Small intestine (tissue), 7 donors: ENCODE measurements at regions not wholly inside any gene's neighbourhood (a gene's known extent, or its start where the extent isn't known, plus 50 kb on each side); places are given as distances from the start of the nearest gene placed in this dataset.

ENCODE experiments used
- DNase-seq, 2 donors: peaks; one replicate each; pipeline versions ENCODE4 v3.0.0 to v3.0.0-alpha.2; 2013
- FAIRE-seq: peaks from 2 replicates; lab custom pipeline; 2012; peaks lifted over from hg19 to GRCh38; lab: Jason Lieb, UNC
- H3K27ac ChIP-seq, 3 donors: one replicate each; pipeline ENCODE4 v1.5.1; 2013; ENCODE audit warnings: low read length in 2 of 3, mild to moderate bottlenecking in 2 of 3, control low read depth in 1 of 3, inconsistent platforms in 1 of 3, low read depth in 1 of 3, moderate library complexity in 1 of 3
- H3K27me3 ChIP-seq, 3 donors: one replicate each; pipeline ENCODE4 v1.6.1; 2013; ENCODE audit warnings: low read length in 3 of 3, inconsistent platforms in 1 of 3; ENCODE audit not compliant: control insufficient read depth in 3 of 3, insufficient read depth in 3 of 3
- H3K36me3 ChIP-seq, 3 donors: one replicate each; pipeline ENCODE4 v1.6.1; 2013; ENCODE audit warnings: low read length in 3 of 3, inconsistent platforms in 1 of 3, low read depth in 1 of 3, mild to moderate bottlenecking in 1 of 3, moderate library complexity in 1 of 3; ENCODE audit not compliant: control insufficient read depth in 3 of 3, insufficient read depth in 2 of 3
- H3K4me1 ChIP-seq, 3 donors: one replicate each; pipeline ENCODE4 v1.6.1; 2013; ENCODE audit warnings: low read length in 2 of 3, inconsistent platforms in 1 of 3, low read depth in 1 of 3, mild to moderate bottlenecking in 1 of 3, moderate library complexity in 1 of 3; ENCODE audit not compliant: control insufficient read depth in 3 of 3, insufficient read depth in 2 of 3
- H3K4me3 ChIP-seq, 3 donors: one replicate each; pipeline ENCODE4 v1.5.1; 2013; ENCODE audit warnings: low read length in 3 of 3, control low read depth in 1 of 3, inconsistent platforms in 1 of 3, low read depth in 1 of 3, mild to moderate bottlenecking in 1 of 3, moderate library complexity in 1 of 3
- H3K9me3 ChIP-seq, 2 donors: one replicate each; pipeline ENCODE4 v1.6.1; 2013; ENCODE audit warnings: low read depth in 1 of 2, low read length in 1 of 2; ENCODE audit not compliant: control insufficient read depth in 2 of 2, insufficient read depth in 1 of 2
- WGBS, 3 donors: extraction: QIAGEN DNeasy Blood & Tissue Kit; methylation state at CpG; one replicate each; pipeline ENCODE4 v1.1.7; 2013; 5-methylcytosine and 5-hydroxymethylcytosine counted together
- donor health status: healthy with polysubstance abuse.
- donor health status: control.
- donor health status: control.
- donor health status: Bipolar disorder and iron deficiency.
- donor health status: healthy.

DNA sequence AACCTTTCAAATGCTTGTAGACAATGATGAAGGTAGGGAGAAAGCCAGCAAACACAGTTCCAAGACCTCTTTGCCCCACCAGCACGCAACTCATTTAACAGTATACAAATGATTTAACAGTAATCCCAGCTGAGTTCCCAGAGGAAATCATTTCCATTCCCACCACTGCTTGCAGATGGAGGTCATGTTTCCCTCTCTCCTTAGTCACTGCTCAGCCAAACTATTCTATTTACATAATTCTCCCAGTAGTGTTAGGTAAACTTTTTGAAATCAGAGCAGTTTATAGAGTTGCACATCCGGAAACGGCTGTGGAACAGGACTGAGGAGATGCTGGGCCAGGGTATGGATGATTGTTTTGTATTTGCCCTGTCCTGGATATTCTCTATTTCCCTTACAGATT is 328.5 kb downstream of the FIGN start:
- no peak for FAIRE-seq
- H3K27ac ChIP-seq = no peak overlapping the region
- WGBS, 3 donors = 45 to 50% (median 49%) methylated on average over 3 of the region's 3 CpGs
- H3K4me1 ChIP-seq = no peaks in the 10 kb centered on the region
- H3K9me3 ChIP-seq = no peaks in the 10 kb centered on the region
- no peaks in the 10 kb centered on the region for H3K36me3 ChIP-seq
- H3K4me3 ChIP-seq = no peak overlapping the region
- no peak for DNase-seq
- H3K27me3 ChIP-seq = no peaks in the 10 kb centered on the region

DNA sequence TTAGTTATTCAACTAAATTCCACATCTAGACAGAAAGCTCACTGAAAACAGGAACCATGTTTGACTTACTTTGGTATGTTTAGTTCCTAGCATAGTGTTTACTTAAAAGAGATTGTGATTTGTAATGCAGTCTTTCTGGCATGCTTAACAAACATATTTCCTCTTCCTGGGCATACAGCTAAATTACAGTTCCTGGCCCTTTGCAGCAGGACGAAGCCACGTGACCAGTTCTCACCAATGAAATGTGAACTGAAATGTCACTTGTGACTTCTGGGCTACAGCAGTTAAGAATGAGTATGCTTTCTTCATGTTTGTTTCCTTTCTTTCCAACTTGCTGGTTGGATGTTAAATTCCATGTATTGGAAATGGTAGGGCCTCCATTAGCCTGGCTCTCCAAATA is 330.5 kb downstream of the FIGN start:
- no peaks in the 10 kb centered on the region for H3K9me3 ChIP-seq
- no peak overlapping the region for H3K27ac ChIP-seq
- no peaks in the 10 kb centered on the region for H3K4me1 ChIP-seq
- no peak overlapping the region for H3K4me3 ChIP-seq
- no peaks in the 10 kb centered on the region for H3K36me3 ChIP-seq
- DNase-seq = no peak
- no peaks in the 10 kb centered on the region for H3K27me3 ChIP-seq
- no peak for FAIRE-seq
- 79 to 82% (median 80%) methylated on average over 2 of the region's 2 CpGs for WGBS, 3 donors

DNA sequence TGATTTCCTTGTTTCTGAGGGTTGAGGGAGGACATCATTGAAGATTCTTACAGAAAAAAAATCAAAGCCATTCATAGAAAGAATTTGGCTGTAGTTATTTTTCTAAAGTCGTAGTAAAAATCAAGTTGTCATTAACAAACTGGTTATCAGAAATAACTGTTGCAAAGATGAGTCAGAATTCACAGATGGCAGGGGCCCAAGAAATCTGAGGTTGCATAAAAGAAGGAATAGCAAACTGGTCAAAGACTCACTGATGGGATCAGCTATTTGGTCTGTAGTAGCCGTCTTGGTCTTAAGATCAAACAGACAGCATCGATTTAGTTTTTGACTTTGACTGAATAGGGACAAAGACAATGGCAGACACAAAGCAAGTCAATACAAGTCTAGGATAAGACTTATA is 334.3 kb downstream of the FIGN start:
- Histone ChIP-seq H3K9me3 (no peaks in the 10 kb centered on the region), H3K27me3 (no peaks in the 10 kb centered on the region), H3K27ac (no peak overlapping the region), H3K36me3 (no peaks in the 10 kb centered on the region), H3K4me1 (no peaks in the 10 kb centered on the region), H3K4me3 (no peak overlapping the region)
- WGBS, 3 donors = 61 to 79% (median 65%) methylated on average over 3 of the region's 3 CpGs
- DNase-seq (no peak), FAIRE-seq (no peak)

DNA sequence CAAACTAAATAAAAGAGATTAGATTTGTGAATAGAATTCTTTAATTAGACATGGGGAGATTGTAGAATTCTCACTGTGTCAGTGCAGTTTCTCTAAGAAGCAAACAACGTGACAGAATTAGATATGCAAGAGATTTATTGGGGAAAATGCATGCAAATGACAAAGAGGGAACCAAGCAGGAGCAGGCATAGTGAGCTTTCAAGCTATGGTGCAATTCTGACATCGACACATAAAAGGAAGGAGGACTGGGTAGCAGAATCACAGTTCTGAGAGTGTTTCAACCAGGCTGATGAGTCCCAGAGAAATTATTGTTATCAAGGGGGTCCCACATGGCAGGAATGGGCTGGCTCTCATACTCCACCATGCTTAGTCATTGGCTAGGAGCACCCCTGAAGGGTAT is 338.4 kb downstream of the FIGN start:
- Histone ChIP-seq H3K27me3 (no peaks in the 10 kb centered on the region), H3K4me3 (no peak overlapping the region), H3K27ac (no peak overlapping the region), H3K9me3 (no peaks in the 10 kb centered on the region), H3K4me1 (no peaks in the 10 kb centered on the region), H3K36me3 (no peaks in the 10 kb centered on the region)
- no peak for FAIRE-seq
- no peak for DNase-seq
- 48 to 52% (median 50%) methylated on average over 2 of the region's 2 CpGs for WGBS, 3 donors

DNA sequence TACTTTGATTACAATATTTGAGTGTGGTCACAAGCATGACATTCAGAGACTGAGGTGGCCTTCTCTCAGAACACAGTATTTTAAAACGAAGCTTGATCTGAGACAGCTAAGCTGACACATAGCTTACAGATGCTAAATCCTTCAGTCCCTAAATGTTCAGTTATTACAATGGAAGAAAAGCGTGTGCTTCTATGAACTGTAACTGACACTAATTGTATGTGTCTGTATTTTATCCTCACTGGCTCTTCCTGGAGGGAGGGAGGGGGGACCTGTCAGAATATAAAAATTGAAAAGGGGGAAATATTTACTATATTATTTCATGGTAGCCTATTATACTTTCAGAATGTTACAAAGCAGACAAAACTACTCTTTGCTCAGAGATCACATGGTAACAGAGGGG is 340.2 kb downstream of the FIGN start:
- H3K27ac ChIP-seq = no peak overlapping the region
- DNase-seq = no peak
- no peak overlapping the region for H3K4me3 ChIP-seq
- 77 to 79% (median 77%) methylated on average over 2 of the region's 2 CpGs for WGBS, 3 donors
- no peaks in the 10 kb centered on the region for H3K9me3 ChIP-seq
- no peak for FAIRE-seq
- H3K27me3 ChIP-seq = no peaks in the 10 kb centered on the region
- no peaks in the 10 kb centered on the region for H3K36me3 ChIP-seq
- H3K4me1 ChIP-seq = no peaks in the 10 kb centered on the region

DNA sequence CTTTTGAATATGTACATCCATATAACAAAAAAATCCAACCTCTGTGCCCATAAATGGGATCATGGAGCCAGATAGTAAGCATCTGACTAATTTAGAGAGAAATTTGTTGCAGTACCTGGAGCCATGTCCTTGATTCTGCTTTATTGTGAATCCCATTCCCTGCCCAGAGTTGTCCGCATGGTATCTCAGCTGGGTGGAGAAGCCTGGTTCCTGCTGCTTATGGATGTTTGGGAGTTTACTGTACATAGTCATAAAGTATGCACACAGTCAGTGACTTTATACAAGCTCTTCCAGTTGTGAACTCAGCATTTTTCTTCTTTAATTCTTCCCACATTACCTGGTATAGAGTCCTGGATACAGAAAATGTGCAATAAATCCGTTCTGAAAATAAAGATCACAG is 346.0 kb downstream of the FIGN start:
- no peak overlapping the region for H3K4me3 ChIP-seq
- no peaks in the 10 kb centered on the region for H3K4me1 ChIP-seq
- H3K27me3 ChIP-seq = no peaks in the 10 kb centered on the region
- H3K36me3 ChIP-seq = no peaks in the 10 kb centered on the region
- H3K27ac ChIP-seq = no peak overlapping the region
- 45 to 78% (median 59%) methylated on average over 2 of the region's 2 CpGs for WGBS, 3 donors
- no peaks in the 10 kb centered on the region for H3K9me3 ChIP-seq
- DNase-seq (no peak), FAIRE-seq (no peak)

DNA sequence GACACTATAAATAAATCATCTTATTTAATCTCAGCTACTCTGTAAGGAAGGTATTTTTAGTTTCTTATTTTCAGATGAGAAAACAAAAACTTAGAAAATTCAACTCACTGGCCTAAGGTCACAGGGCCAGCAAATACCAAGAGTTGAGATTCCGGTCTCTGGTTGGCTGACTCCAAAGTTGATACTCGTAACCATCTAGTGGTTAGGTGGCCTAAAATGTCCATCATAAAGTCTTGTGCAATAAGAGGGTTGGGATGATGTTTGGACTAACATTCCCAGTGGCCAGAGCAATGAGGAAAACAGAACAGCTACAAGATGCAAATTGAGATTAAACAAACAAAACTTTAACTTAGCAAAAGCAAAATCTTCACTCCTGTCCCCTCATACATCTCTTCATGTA is 360.3 kb downstream of the FIGN start:
- 71 to 78% (median 75%) methylated on average over 2 of the region's 2 CpGs for WGBS, 3 donors
- FAIRE-seq (no peak), DNase-seq (no peak)
- H3K36me3 ChIP-seq = no peaks in the 10 kb centered on the region
- no peaks in the 10 kb centered on the region for H3K4me1 ChIP-seq
- H3K27me3 ChIP-seq = no peaks in the 10 kb centered on the region
- H3K4me3 ChIP-seq = no peak overlapping the region
- no peaks in the 10 kb centered on the region for H3K9me3 ChIP-seq
- no peak overlapping the region for H3K27ac ChIP-seq

DNA sequence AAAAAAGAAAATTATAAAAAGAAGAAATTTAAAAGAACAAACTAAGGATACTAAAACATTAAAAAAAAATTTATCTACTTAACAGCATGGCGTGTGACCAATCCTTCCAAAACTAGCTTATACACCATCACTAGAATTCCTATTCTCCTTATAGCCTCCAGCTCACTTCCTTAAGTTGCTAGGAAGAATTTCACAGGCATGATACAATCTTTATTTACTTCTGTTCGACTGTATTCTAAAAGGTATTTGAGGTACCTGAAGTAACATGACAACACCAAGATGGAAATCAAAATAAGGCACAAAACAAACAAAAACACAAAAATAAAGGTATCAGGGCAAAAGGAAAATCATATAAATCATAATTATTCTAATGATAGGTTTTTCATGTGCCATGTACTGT is 360.7 kb downstream of the FIGN start:
- DNase-seq (no peak), FAIRE-seq (no peak)
- H3K4me3 ChIP-seq = no peak overlapping the region
- 70 to 75% (median 75%) methylated on average over 2 of the region's 2 CpGs for WGBS, 3 donors
- no peaks in the 10 kb centered on the region for H3K9me3 ChIP-seq
- H3K36me3 ChIP-seq = no peaks in the 10 kb centered on the region
- no peak overlapping the region for H3K27ac ChIP-seq
- no peaks in the 10 kb centered on the region for H3K4me1 ChIP-seq
- H3K27me3 ChIP-seq = no peaks in the 10 kb centered on the region

DNA sequence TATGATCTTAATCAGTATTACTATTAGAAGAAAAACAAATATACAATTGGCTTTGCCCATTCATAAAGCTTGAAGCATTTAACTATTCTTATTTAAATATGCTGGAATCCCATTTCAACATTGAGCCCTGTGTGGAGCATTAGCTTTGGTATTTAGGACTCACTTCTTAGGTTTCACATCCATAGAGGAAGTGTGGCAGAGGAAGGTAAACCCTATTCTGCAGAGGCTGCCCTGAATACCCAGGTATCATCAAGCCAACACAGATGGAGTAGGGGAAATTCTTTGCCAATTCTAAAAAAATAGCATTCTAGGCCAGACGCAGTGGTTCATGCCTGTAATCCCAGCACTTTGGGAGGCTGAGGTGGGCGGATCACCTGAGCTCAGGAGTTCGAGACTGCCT is 361.5 kb downstream of the FIGN start:
- WGBS, 3 donors = 86 to 93% (median 88%) methylated on average over 3 of the region's 3 CpGs
- H3K4me3 ChIP-seq = no peak overlapping the region
- H3K4me1 ChIP-seq = no peaks in the 10 kb centered on the region
- no peak overlapping the region for H3K27ac ChIP-seq
- no peak for DNase-seq
- H3K36me3 ChIP-seq = no peaks in the 10 kb centered on the region
- FAIRE-seq = no peak
- no peaks in the 10 kb centered on the region for H3K9me3 ChIP-seq
- no peaks in the 10 kb centered on the region for H3K27me3 ChIP-seq
